GM19372 (cell line): ENCODE measurements at regions not wholly inside any gene's neighbourhood (a gene's known extent, or its start where the extent isn't known, plus 50 kb on each side); places are given as distances from the start of the nearest gene placed in this dataset.

Experiments
- ATAC-seq: cut with Tn5 transposase; IDR thresholded peaks from one replicate; pipeline ENCODE4 v1.9.1; 2021; ENCODE audit warnings: mild to moderate bottlenecking, low read depth, moderate library complexity; ENCODE audit not compliant: unreplicated experiment

DNA sequence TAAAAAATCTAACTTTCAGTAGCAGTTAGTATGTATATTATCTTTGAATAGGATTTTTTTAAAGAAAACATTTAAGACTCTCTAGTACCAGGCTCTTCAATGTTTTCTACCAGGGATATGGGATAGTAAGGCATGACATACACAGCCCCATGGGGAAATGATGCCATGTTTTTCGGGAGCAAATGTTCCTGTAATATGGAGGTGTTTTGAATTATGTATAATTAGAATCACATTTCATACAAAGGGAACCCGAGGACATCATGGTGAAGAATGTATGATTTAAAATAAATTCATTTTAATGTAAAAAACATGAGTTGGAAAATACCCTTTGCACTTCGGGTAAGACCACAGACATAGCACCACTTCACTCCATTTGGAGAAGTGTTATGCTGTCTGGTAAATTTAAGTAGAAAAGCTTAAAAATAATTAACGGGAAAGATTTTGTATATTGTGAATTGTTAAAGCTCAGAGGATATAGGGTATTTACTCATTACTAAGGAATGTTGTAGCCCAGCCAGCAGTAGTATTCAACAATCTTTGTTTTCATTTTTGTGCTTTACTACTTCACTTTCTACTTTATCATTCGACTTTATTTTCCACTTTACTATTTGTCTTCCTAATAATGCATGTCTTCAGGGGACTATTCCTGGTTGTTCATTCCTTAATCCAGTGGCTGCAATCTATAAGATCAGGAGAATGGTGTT lies 2050.7 kb downstream of the ARAP2 start:
- no peak for ATAC-seq

- ATAC-seq, result no peak
Measured at GRCh38 chr4:34194585-34194984, 2049.7 kb downstream of the ARAP2 start.

DNA sequence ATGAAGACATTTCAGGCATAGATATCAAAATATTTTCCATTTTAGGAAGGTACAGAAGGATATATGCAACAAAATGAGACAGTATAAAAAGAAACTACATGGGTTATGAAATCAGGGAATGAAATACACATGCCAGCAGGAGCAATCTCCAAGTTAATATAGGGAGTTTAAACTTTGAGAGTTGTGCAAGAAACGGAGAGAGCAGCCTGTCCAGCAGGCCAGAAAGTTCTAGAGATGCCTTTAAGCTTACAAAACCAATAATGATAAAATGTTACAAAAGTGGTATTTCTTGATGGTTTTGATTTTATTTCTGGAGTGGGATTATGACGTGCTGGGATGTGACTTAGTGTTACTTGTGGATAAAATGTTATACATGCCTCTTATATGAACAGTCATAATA lies 2047.9 kb downstream of the ARAP2 start:
- ATAC-seq, result no peak

- ATAC-seq, result no peak
Measured at GRCh38 chr4:34198966-34199365, 2045.3 kb downstream of the ARAP2 start.

- no peak for ATAC-seq
Measured at GRCh38 chr4:34200535-34200934, 2043.8 kb downstream of the ARAP2 start.

GRCh38 chr4:34202154-34202553 lies 2042.2 kb downstream of the ARAP2 start:
- no peak for ATAC-seq

GRCh38 chr4:34220601-34221000 lies 2023.7 kb downstream of the ARAP2 start:
- ATAC-seq, result no peak

GRCh38 chr4:34221986-34222385 lies 2022.3 kb downstream of the ARAP2 start:
- ATAC-seq, result no peak

DNA sequence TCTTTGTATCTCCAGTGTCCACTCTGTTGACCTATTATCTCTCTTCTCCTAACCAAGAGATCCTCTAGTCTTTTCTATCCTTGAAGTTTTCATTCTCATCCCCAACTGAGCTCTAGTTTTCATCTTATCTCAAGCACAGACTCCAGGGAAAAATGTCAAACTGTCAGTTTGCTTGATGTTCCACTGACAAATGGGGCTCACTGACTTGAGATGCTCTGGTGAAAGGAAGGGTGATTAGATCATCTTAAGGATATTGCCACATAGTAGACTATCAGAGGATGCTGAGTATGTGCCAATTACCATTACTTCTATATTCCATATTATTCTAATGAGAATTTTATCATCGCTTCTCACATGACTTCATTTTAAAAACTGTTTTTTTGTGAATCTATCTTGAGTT lies 2008.2 kb downstream of the ARAP2 start:
- ATAC-seq, result no peak

DNA sequence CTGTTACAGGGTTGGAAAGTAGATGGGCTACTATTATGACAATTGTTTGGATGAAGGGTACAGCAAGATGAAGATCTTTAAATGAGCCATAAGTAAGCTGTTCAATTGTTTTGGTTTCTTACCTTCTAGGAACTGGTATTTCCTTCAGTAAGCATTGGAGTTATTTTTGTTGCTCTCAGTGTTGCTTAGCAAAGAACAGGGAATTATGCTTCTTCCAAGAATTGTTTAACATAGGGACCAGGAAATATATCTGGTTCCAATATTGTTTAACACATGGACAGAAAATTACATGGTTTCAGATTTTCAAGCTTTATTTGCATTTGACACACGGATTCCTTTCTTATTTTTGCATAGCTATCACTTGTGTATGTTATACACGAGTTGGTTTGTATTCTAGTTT lies 1999.0 kb downstream of the ARAP2 start:
- ATAC-seq, result no peak

DNA sequence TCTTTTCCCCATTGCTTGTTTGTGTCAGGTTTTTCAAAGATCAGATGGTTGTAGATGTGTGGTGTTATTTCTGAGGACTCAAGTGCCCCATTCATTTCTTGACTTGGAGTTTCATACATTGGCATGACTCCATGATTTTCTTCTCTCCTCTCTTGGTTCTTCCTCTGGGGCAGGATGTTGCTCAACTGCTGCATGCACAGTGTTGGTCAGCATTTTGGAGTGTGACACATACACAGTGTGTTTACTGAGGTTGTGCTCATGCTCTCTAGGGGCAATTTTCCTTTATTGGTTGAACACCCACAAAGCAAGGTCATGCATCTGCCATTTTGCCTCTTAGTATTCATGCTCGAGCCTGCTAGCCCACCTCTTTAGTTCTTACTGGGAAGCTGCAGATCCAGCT lies 1993.8 kb downstream of the ARAP2 start:
- no peak for ATAC-seq

GRCh38 chr4:34253239-34253638 lies 1991.1 kb downstream of the ARAP2 start:
- ATAC-seq, result no peak

DNA sequence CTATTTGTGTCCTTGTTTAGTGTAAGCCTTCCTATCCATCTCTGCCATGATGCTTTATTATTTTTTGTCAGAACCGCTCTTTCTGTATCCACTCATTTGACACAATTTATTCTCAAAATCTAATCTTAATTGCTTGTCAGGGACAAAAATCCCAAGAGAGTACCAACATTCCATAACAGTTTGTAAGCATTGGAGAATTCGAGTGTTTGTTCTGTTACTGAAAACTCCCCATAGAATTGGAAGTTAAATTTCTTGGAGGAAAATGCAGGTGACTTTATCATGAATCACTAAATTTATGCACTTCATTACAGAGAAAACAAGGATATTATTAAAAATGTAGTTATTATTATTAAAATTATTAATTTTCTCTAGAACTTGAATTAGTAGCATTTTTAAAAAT lies 1986.1 kb downstream of the ARAP2 start:
- ATAC-seq, result no peak

- no peak for ATAC-seq
Measured at GRCh38 chr4:34261799-34262314, 1982.5 kb downstream of the ARAP2 start.

- ATAC-seq, result no peak
Measured at GRCh38 chr4:34269613-34270012, 1974.7 kb downstream of the ARAP2 start.

- no peak for ATAC-seq
Measured at GRCh38 chr4:34271479-34272355, 1972.6 kb downstream of the ARAP2 start.

DNA sequence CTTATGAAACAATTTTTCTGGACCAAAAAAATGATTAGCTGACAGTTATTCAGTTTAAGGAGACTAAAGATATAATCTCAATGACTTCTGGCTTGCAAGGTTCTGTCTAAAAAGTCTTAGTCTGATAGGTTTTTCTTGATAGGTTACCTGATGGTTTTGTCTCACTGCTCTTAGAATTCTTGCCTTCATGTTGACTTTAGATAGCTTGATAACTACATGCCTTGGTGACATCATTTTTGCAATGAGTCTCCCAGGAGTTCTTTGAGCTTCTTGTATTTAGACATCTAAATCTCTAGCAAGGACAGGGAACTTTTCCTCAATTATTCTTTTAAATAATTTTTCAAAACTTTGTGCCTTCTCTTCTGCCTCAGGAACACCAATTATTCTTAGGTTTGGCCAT lies 1965.3 kb downstream of the ARAP2 start:
- no peak for ATAC-seq

DNA sequence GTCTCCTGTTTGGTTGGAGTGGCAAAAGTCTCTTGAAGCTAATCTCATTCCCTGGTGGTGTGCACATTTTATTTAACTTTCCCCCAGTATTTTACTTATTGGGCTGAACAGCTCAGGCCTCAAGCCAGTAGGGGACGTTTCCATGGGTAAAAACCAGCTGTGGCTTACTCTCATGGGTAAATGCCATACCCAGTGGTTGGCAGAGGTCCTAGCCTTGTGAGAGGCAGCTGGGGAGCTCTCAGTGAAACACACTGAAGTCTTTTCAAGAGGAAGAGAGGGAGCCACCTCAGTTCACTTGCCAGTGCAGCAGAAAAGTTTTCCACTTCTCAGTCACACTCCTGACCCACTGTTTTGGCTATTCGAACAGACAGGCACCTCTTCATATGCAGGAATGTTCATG lies 1964.2 kb downstream of the ARAP2 start:
- no peak for ATAC-seq

- no peak for ATAC-seq
Measured at GRCh38 chr4:34281826-34282225, 1962.5 kb downstream of the ARAP2 start.

GRCh38 chr4:34289489-34289888 lies 1954.8 kb downstream of the ARAP2 start:
- no peak for ATAC-seq

GRCh38 chr4:34289962-34290361 lies 1954.4 kb downstream of the ARAP2 start:
- no peak for ATAC-seq

GRCh38 chr4:34293459-34293858 lies 1950.9 kb downstream of the ARAP2 start:
- ATAC-seq, result no peak
